IMR-90 (cell line): ENCODE measurements at regions not wholly inside any gene's neighbourhood (a gene's known extent, or its start where the extent isn't known, plus 50 kb on each side); places are given as distances from the start of the nearest gene placed in this dataset.

Experiments
- ATAC-seq: fragments of 200-7000 bp; cut with Tn5 transposase; 2 replicates; pipeline ENCODE4 v1.9.1; 2020; ENCODE audit warnings: low read depth, mild to moderate bottlenecking, moderate library complexity
- BruUV-seq: library from RNA; stranded (reverse); fragments of 400-500 nt; replicated peaks from 2 replicates; lab custom pipeline; 2021; lab: Mats Ljungman, UMichigan
- CTCF ChIA-PET: fragments of 300-600 bp; formaldehyde crosslinking; extraction: SDS; loops from one replicate; lab custom pipeline; 2021; ENCODE audit warnings: antibody characterized with exemption; lab: Yijun Ruan, JAX
- POLR2A ChIA-PET: fragments of 300-600 bp; sonication (Branson Sonifier 250); formaldehyde crosslinking; loops from one replicate; lab custom pipeline; 2022; ENCODE audit warnings: antibody characterized with exemption; ENCODE audit not compliant: unreplicated experiment; lab: Charles Lee
- DNase-seq: peaks from one replicate; pipeline ENCODE4 v3.0.0; 2013
- H2AFZ ChIP-seq: replicated peaks from 2 replicates; pipeline ENCODE3; 2013; ENCODE audit warnings: low read length, mild to moderate bottlenecking; ENCODE audit not compliant: poor library complexity
- H2AK5ac ChIP-seq: 2 replicates; pipeline ENCODE4 v1.6.1; 2013; ENCODE audit warnings: low read depth, low read length, inconsistent platforms
- H2AK9ac ChIP-seq: replicated peaks from 2 replicates; pipeline ENCODE3; 2013; ENCODE audit warnings: mild to moderate bottlenecking, low read depth, low read length, moderate library complexity; ENCODE audit not compliant: poor library complexity
- H2BK120ac ChIP-seq: 2 replicates; pipeline ENCODE4 v1.6.1; 2013; ENCODE audit warnings: low read depth, low read length, inconsistent platforms
- H2BK15ac ChIP-seq: 3 replicates; pipeline ENCODE4 v1.6.1; 2013; ENCODE audit warnings: low read depth, low read length, inconsistent platforms
- H2BK20ac ChIP-seq: 2 replicates; pipeline ENCODE4 v1.6.1; 2013; ENCODE audit warnings: low read depth, mild to moderate bottlenecking, inconsistent platforms, low read length, moderate library complexity
- H2BK5ac ChIP-seq: 2 replicates; pipeline ENCODE4 v1.6.1; 2013; ENCODE audit warnings: mild to moderate bottlenecking, low read depth, low read length, inconsistent platforms; ENCODE audit not compliant: poor library complexity, severe bottlenecking
- H3K14ac ChIP-seq: replicated peaks from 2 replicates; pipeline ENCODE4 v1.6.1; 2013; ENCODE audit warnings: low read depth, low read length, inconsistent platforms
- H3K18ac ChIP-seq: 2 replicates; pipeline ENCODE4 v1.6.1; 2013; ENCODE audit warnings: low read depth, low read length, control low read depth
- H3K23ac ChIP-seq: 2 replicates; pipeline ENCODE4 v1.6.1; 2013; ENCODE audit warnings: low read depth, low read length, inconsistent platforms
- H3K27ac ChIP-seq: 2 replicates; pipeline ENCODE4 v1.5.1; 2013; ENCODE audit warnings: mild to moderate bottlenecking, control low read depth, low read length; ENCODE audit not compliant: insufficient read depth
- H3K27me3 ChIP-seq: 2 replicates; pipeline ENCODE4 v1.6.1; 2013; ENCODE audit warnings: low read length; ENCODE audit not compliant: control insufficient read depth, insufficient read depth
- H3K36me3 ChIP-seq: 2 replicates; pipeline ENCODE4 v1.6.1; 2013; ENCODE audit warnings: low read length, mixed read lengths; ENCODE audit not compliant: control insufficient read depth, insufficient read depth
- H3K4ac ChIP-seq: 2 replicates; pipeline ENCODE4 v1.6.1; 2013; ENCODE audit warnings: low read depth, low read length, inconsistent platforms
- H3K4me1 ChIP-seq: 2 replicates; pipeline ENCODE4 v1.6.1; 2013; ENCODE audit warnings: low read length, mixed read lengths; ENCODE audit not compliant: control insufficient read depth, insufficient read depth
- H3K4me2 ChIP-seq: 2 replicates; pipeline ENCODE4 v1.6.1; 2013; ENCODE audit warnings: low read depth, mild to moderate bottlenecking, control low read depth, low read length, moderate library complexity
- H3K4me3 ChIP-seq: 2 replicates; pipeline ENCODE4 v1.5.1; 2013; ENCODE audit warnings: low read depth, mild to moderate bottlenecking, control low read depth, low read length, moderate library complexity; ENCODE audit not compliant: insufficient read depth
- H3K56ac ChIP-seq: 2 replicates; pipeline ENCODE4 v1.6.1; 2013; ENCODE audit warnings: low read length, inconsistent platforms; ENCODE audit not compliant: insufficient read depth; ENCODE audit errors: extremely low read depth
- H3K79me1 ChIP-seq, 2 experiments: 2 replicates each; pipeline ENCODE4 v1.6.1; 2013; ENCODE audit warnings: low read length in 2 of 2, inconsistent platforms in 1 of 2, low read depth in 1 of 2
- H3K9ac ChIP-seq: 2 replicates; pipeline ENCODE4 v1.6.1; 2013; ENCODE audit warnings: low read depth, low read length, control low read depth
- H3K9me1 ChIP-seq: 2 replicates; pipeline ENCODE4 v1.6.1; 2013; ENCODE audit warnings: low read length, inconsistent platforms; ENCODE audit not compliant: insufficient read depth
- H3K9me3 ChIP-seq: 2 replicates; pipeline ENCODE4 v1.6.1; 2013; ENCODE audit warnings: low read length; ENCODE audit not compliant: control insufficient read depth, insufficient read depth
- H4K20me1 ChIP-seq: 2 replicates; pipeline ENCODE4 v1.6.1; 2013; ENCODE audit warnings: low read length, inconsistent platforms; ENCODE audit not compliant: insufficient read depth
- H4K5ac ChIP-seq: 2 replicates; pipeline ENCODE4 v1.6.1; 2013; ENCODE audit warnings: mild to moderate bottlenecking, low read depth, low read length, control low read depth
- H4K8ac ChIP-seq, 2 experiments: 2 replicates each; pipeline ENCODE4 v1.6.1; 2013; ENCODE audit warnings: low read depth in 2 of 2, low read length in 2 of 2, control low read depth in 1 of 2, inconsistent platforms in 1 of 2
- H4K91ac ChIP-seq: 2 replicates; pipeline ENCODE4 v1.6.1; 2013; ENCODE audit warnings: low read depth, low read length, inconsistent platforms; ENCODE audit not compliant: insufficient read depth
- CEBPB ChIP-seq: IDR thresholded peaks from 2 replicates; pipeline ENCODE4 v1.6.1; 2012; ENCODE audit warnings: low read depth, low read length, improper control_type of control experiment
- ELK1 ChIP-seq: fragments of 150-350 bp; IDR thresholded peaks from 2 replicates; pipeline ENCODE4 v1.6.1; 2016; ENCODE audit warnings: low read depth, mild to moderate bottlenecking, low read length, moderate library complexity, borderline replicate concordance
- FOS ChIP-seq: fragments of 150-350 bp; IDR thresholded peaks from 2 replicates; pipeline ENCODE4 v1.6.1; 2016; ENCODE audit warnings: low read depth, low read length
- SMC3 ChIP-seq: fragments of 150-350 bp; IDR thresholded peaks from 2 replicates; pipeline ENCODE4 v1.6.1; 2016; ENCODE audit warnings: low read depth, mild to moderate bottlenecking, antibody characterized with exemption, low read length, moderate library complexity
- WGBS, 2 experiments: methylation state at CpG; one replicate each; pipeline versions ENCODE4 v1.1.5 to v1.1.7; 2013; ENCODE audit warnings: missing lambda C conversion rate in 2 of 2; ENCODE audit not compliant: insufficient read length in 1 of 2; ENCODE audit errors: extremely low coverage in 2 of 2; 5-methylcytosine and 5-hydroxymethylcytosine counted together
- dilution Hi-C: fragments of 300-500 bp; cut with HindIII; formaldehyde crosslinking; loops from one replicate; pipeline ENCODE4 v1.14.3; 2018; ENCODE audit warnings: low sequenced_read_pairs; ENCODE audit not compliant: unreplicated experiment
- in situ Hi-C: fragments of 300-500 bp; cut with MboI; formaldehyde crosslinking; loops from 3 replicates; pipeline ENCODE4 v1.14.3; 2019; ENCODE audit warnings: low sequenced_read_pairs, inconsistent platforms, mixed read lengths
- intact Hi-C: fragments of 100-400 bp; cut with micrococcal nuclease; formaldehyde crosslinking; loops from 2 replicates; pipeline ENCODE4 v1.10.0; 2022

DNA sequence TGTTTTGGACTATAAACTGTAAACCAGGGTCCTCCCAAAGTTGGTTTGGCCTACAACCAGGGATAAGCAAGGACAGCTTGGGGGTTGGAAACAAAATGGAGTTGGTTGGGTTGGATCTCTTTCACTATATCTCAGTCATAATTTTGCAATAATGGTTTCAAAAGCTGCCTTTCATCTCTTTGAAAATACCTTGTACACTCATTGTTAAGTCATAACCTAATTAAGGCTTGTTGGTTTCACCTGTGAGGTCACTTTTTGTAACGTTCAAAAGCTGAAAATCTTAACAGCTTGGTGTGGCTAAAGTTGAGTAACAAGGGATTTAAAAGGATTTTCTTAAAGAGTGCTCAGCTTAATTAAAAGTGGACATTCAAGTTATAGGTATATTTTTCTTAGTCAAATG is 476.1 kb downstream of the IPMK start:
- TF ChIP-seq FOS (no peak), CEBPB (no peak), SMC3 (no peak), ELK1 (no peak)

More for the DNA sequence above, 476.1 kb downstream of the IPMK start:
- no peak overlapping the region for H2BK15ac ChIP-seq
- H3K27ac ChIP-seq, result no peak overlapping the region
- DNase-seq (no peak), ATAC-seq (no peak)
- POLR2A ChIA-PET, result no interaction called here
- CTCF ChIA-PET, result no interaction called here
- no peaks in the 10 kb centered on the region for H3K27me3 ChIP-seq
- H4K8ac ChIP-seq, result no peak overlapping the region
- dilution Hi-C loops (no loop called here), intact Hi-C loops (no loop called here), in situ Hi-C loops (no loop called here)
- no peak overlapping the region for H3K4ac ChIP-seq
- no CpG with 5 or more reads among the region's 1 CpG for WGBS, 2 experiments
- H4K91ac ChIP-seq, result no peak overlapping the region
- H3K79me1 ChIP-seq, result no peaks in the 10 kb centered on the region
- H3K9me1 ChIP-seq, result no peaks in the 10 kb centered on the region
- no peak overlapping the region for H2BK5ac ChIP-seq
- H3K9ac ChIP-seq, result no peak overlapping the region
- no peak overlapping the region for H2BK120ac ChIP-seq
- H3K18ac ChIP-seq, result no peak overlapping the region
- no TSS peak for BruUV-seq
- H2BK20ac ChIP-seq, result no peak overlapping the region
- H3K14ac ChIP-seq, result no peak overlapping the region
- no peak overlapping the region for H3K23ac ChIP-seq
- H4K5ac ChIP-seq, result no peak overlapping the region
- no peak overlapping the region for H2AK5ac ChIP-seq
- H3K56ac ChIP-seq, result no peak overlapping the region
- no peak overlapping the region for H2AFZ ChIP-seq
- H3K36me3 ChIP-seq, result no peaks in the 10 kb centered on the region
- no peak overlapping the region for H3K4me3 ChIP-seq
- H3K9me3 ChIP-seq, result no peaks in the 10 kb centered on the region
- no peak overlapping the region for H2AK9ac ChIP-seq
- H3K4me2 ChIP-seq, result no peak overlapping the region
- H3K4me1 ChIP-seq, result no peaks in the 10 kb centered on the region
- no peaks in the 10 kb centered on the region for H4K20me1 ChIP-seq
